H1 (cell line): ENCODE measurements at regions not wholly inside any gene's neighbourhood (a gene's known extent, or its start where the extent isn't known, plus 50 kb on each side); places are given as distances from the start of the nearest gene placed in this dataset.
"Not testable (repeated sequence)": the region's sequence is repeated elsewhere in the genome, so short reads cannot be mapped to it uniquely, and the experiment has no call there.

Experiments used
- CTCF ChIA-PET: fragments of 300-600 bp; sonication (Branson Sonifier 250); formaldehyde crosslinking; loops from one replicate; lab custom pipeline; 2021; ENCODE audit not compliant: partially characterized antibody; lab: Charles Lee
- POLR2A ChIA-PET: fragments of 300-600 bp; sonication (Branson Sonifier 250); formaldehyde crosslinking; loops from one replicate; lab custom pipeline; 2021; ENCODE audit warnings: inconsistent platforms; ENCODE audit not compliant: partially characterized antibody; lab: Charles Lee
- DNase-seq, 2 experiments: peaks; one replicate each; pipeline versions ENCODE4 v3.0.0 to v3.0.0-alpha.2; 2010 to 2022; ENCODE audit warnings: low spot score in 2 of 2, low read depth in 1 of 2, mixed read lengths in 1 of 2
- FAIRE-seq: peaks from 2 replicates; lab custom pipeline; 2011; peaks lifted over from hg19 to GRCh38; lab: Jason Lieb, UNC
- H2AFZ ChIP-seq: 2 replicates; pipeline ENCODE4 v1.8.1; 2012; ENCODE audit warnings: low read length, inconsistent platforms
- H2AK5ac ChIP-seq: 2 replicates; pipeline ENCODE4 v1.6.1; 2013; ENCODE audit warnings: low read depth, low read length
- H2BK120ac ChIP-seq: replicated peaks from 2 replicates; pipeline ENCODE3; 2013; ENCODE audit warnings: low read depth, low read length, inconsistent platforms
- H2BK12ac ChIP-seq: 2 replicates; pipeline ENCODE4 v1.6.1; 2013; ENCODE audit warnings: low read depth, low read length
- H2BK15ac ChIP-seq: 2 replicates; pipeline ENCODE4 v1.6.1; 2013; ENCODE audit warnings: low read length
- H2BK20ac ChIP-seq: 2 replicates; pipeline ENCODE4 v1.6.1; 2013; ENCODE audit warnings: low read length
- H2BK5ac ChIP-seq: 2 replicates; pipeline ENCODE4 v1.6.1; 2013; ENCODE audit warnings: low read depth, low read length
- H3K14ac ChIP-seq: 2 replicates; pipeline ENCODE4 v1.6.1; 2013; ENCODE audit warnings: inconsistent platforms; ENCODE audit not compliant: insufficient read length
- H3K18ac ChIP-seq: 2 replicates; pipeline ENCODE4 v1.6.1; 2013; ENCODE audit warnings: low read length; ENCODE audit errors: extremely low read depth
- H3K23ac ChIP-seq: 2 replicates; pipeline ENCODE4 v1.6.1; 2013; ENCODE audit warnings: inconsistent platforms; ENCODE audit not compliant: insufficient read length
- H3K23me2 ChIP-seq: 2 replicates; pipeline ENCODE4 v1.6.1; 2013; ENCODE audit warnings: low read depth, low read length
- H3K27ac ChIP-seq: 2 replicates; pipeline ENCODE4 v1.6.1; 2011; ENCODE audit warnings: low read depth, low read length, inconsistent platforms
- H3K27me3 ChIP-seq, 4 experiments: replicated peaks in 1 of 4; 1 replicate in 1 of 4; 2 replicates in 3 of 4; pipeline versions ENCODE4 v1.6.1 to v1.8.1; 2011 to 2013; ENCODE audit warnings: low read length in 3 of 4, mild to moderate bottlenecking in 3 of 4, inconsistent platforms in 2 of 4, mixed read lengths in 2 of 4, moderate library complexity in 1 of 4; ENCODE audit not compliant: control insufficient read depth in 3 of 4, insufficient read depth in 3 of 4; ENCODE audit errors: extremely low read depth in 1 of 4
- H3K36me3 ChIP-seq, 4 experiments: 2 replicates each; pipeline versions ENCODE4 v1.6.1 to v1.8.1; 2011 to 2013; ENCODE audit warnings: mild to moderate bottlenecking in 4 of 4, low read length in 3 of 4, moderate library complexity in 2 of 4, control low read depth in 1 of 4, inconsistent platforms in 1 of 4; ENCODE audit not compliant: insufficient read depth in 4 of 4, control insufficient read depth in 2 of 4
- H3K4ac ChIP-seq: replicated peaks from 2 replicates; pipeline ENCODE3; 2013; ENCODE audit warnings: low read length, low read depth, mixed read lengths, inconsistent platforms; ENCODE audit not compliant: insufficient read length
- H3K4me1 ChIP-seq, 4 experiments: replicated peaks in 1 of 4; 1 replicate in 1 of 4; 2 replicates in 3 of 4; pipeline versions ENCODE4 v1.6.1 to v1.8.1; 2011 to 2013; ENCODE audit warnings: low read length in 3 of 4, inconsistent platforms in 2 of 4, mixed read lengths in 1 of 4; ENCODE audit not compliant: insufficient read depth in 4 of 4, control insufficient read depth in 3 of 4
- H3K4me2 ChIP-seq, 2 experiments: 2 replicates each; pipeline versions ENCODE4 v1.6.1 to v1.8.1; 2011 to 2013; ENCODE audit warnings: low read depth in 2 of 2, low read length in 2 of 2, control low read depth in 1 of 2, inconsistent platforms in 1 of 2, mild to moderate bottlenecking in 1 of 2; ENCODE audit not compliant: insufficient read depth in 1 of 2
- H3K4me3 ChIP-seq, 4 experiments: fragments of 200-600, 300-600 bp in 1 of 4; sonication (generic), shearing (Covaris generic), sonication (Bioruptor Twin) in 1 of 4; 2 replicates each; pipeline versions ENCODE4 v1.5.1 to v1.8.1; 2011 to 2016; ENCODE audit warnings: low read length in 4 of 4, low read depth in 3 of 4, control low read depth in 2 of 4, inconsistent platforms in 2 of 4, mild to moderate bottlenecking in 2 of 4, mixed read lengths in 1 of 4, moderate library complexity in 1 of 4; ENCODE audit not compliant: insufficient read depth in 2 of 4; ENCODE audit errors: extremely low read depth in 1 of 4
- H3K56ac ChIP-seq: replicated peaks from 2 replicates; pipeline ENCODE3; 2013; ENCODE audit warnings: low read depth, mild to moderate bottlenecking, mixed read lengths, low read length, inconsistent platforms; ENCODE audit not compliant: insufficient read length
- H3K79me1 ChIP-seq: 2 replicates; pipeline ENCODE4 v1.6.1; 2013; ENCODE audit warnings: low read depth, low read length, control low read depth
- H3K79me2 ChIP-seq, 2 experiments: 2 replicates each; pipeline versions ENCODE4 v1.6.1 to v1.8.1; 2012 to 2013; ENCODE audit warnings: low read length in 2 of 2, mild to moderate bottlenecking in 2 of 2, inconsistent platforms in 1 of 2; ENCODE audit not compliant: insufficient read depth in 2 of 2, control insufficient read depth in 1 of 2
- H3K9ac ChIP-seq, 4 experiments: replicated peaks in 1 of 4; 1 replicate in 1 of 4; 2 replicates in 3 of 4; pipeline versions ENCODE4 v1.6.1 to v1.8.1; 2011 to 2013; ENCODE audit warnings: low read depth in 3 of 4, low read length in 3 of 4, control low read depth in 2 of 4, mild to moderate bottlenecking in 2 of 4, moderate library complexity in 2 of 4, inconsistent platforms in 1 of 4; ENCODE audit errors: extremely low read depth in 1 of 4
- H3K9me3 ChIP-seq, 2 experiments: 2 replicates each; pipeline versions ENCODE4 v1.6.1 to v1.8.1; 2012 to 2013; ENCODE audit warnings: mild to moderate bottlenecking in 2 of 2, moderate library complexity in 2 of 2, control low read depth in 1 of 2, inconsistent platforms in 1 of 2, low read depth in 1 of 2, low read length in 1 of 2, mixed read lengths in 1 of 2; ENCODE audit not compliant: insufficient read depth in 2 of 2
- H4K20me1 ChIP-seq, 2 experiments: replicated peaks in 1 of 2; 2 replicates each; pipeline versions ENCODE3 to v1.8.1; 2011 to 2013; ENCODE audit warnings: inconsistent platforms in 2 of 2, low read length in 2 of 2, mild to moderate bottlenecking in 1 of 2; ENCODE audit not compliant: insufficient read depth in 2 of 2, control insufficient read depth in 1 of 2
- H4K5ac ChIP-seq: 2 replicates; pipeline ENCODE4 v1.6.1; 2013; ENCODE audit warnings: low read length, low read depth, mixed read lengths, inconsistent platforms; ENCODE audit not compliant: insufficient read length
- H4K8ac ChIP-seq: 2 replicates; pipeline ENCODE4 v1.8.0; 2013; ENCODE audit warnings: mild to moderate bottlenecking, moderate library complexity, low read length, inconsistent platforms; ENCODE audit not compliant: insufficient read depth; ENCODE audit errors: extremely low read depth
- H4K91ac ChIP-seq: replicated peaks from 2 replicates; pipeline ENCODE3; 2013; ENCODE audit warnings: low read length, mixed read lengths, inconsistent platforms; ENCODE audit not compliant: insufficient read length
- WGBS, 2 experiments: shearing (Covaris generic) in 1 of 2; methylation state at CpG; one replicate each; pipeline versions ENCODE4 v1.1.6 to v1.1.7; 2013 to 2015; ENCODE audit warnings: low lambda C conversion rate in 2 of 2, mixed read lengths in 2 of 2, inconsistent platforms in 1 of 2, low coverage in 1 of 2, missing lambda C conversion rate in 1 of 2; ENCODE audit not compliant: insufficient replicate concordance in 2 of 2, insufficient coverage in 1 of 2, insufficient read length in 1 of 2; ENCODE audit errors: extremely low coverage in 1 of 2, missing lambda C conversion rate in 1 of 2; 5-methylcytosine and 5-hydroxymethylcytosine counted together

GRCh38 chr3:165649282-165649681, 187.9 kb downstream of the BCHE start:
- H2BK12ac ChIP-seq, H3K4me2 ChIP-seq, H3K4ac ChIP-seq, H3K79me2 ChIP-seq, H4K20me1 ChIP-seq, H2BK5ac ChIP-seq, H4K5ac ChIP-seq, H3K4me3 ChIP-seq, H4K8ac ChIP-seq, H2AK5ac ChIP-seq, H2BK120ac ChIP-seq, DNase-seq, FAIRE-seq, H2BK20ac ChIP-seq, H3K27me3 ChIP-seq, H3K27ac ChIP-seq, H3K4me1 ChIP-seq, H4K91ac ChIP-seq, H3K79me1 ChIP-seq, H3K14ac ChIP-seq, H3K23me2 ChIP-seq, H2AFZ ChIP-seq, H2BK15ac ChIP-seq, H3K56ac ChIP-seq, H3K36me3 ChIP-seq, H3K9me3 ChIP-seq, H3K23ac ChIP-seq, H3K18ac ChIP-seq, H3K9ac ChIP-seq: not testable (repeated sequence)
- ChIA-PET CTCF (interaction anchor here (0.6 kb wide), 1 partner anchor 1560 kb away, joined by 3 read pairs; no protein-coding TSS in a partner anchor), POLR2A (interaction anchor here (0.6 kb wide), 1 partner anchor 286 kb away, joined by 3 read pairs; no protein-coding TSS in a partner anchor)
- WGBS, 2 experiments, result 99% methylated on average over 17 of the region's 30 CpGs; no CpG with 5 or more reads in 1 of the 2 experiments
